ENCODE measurements at regions not wholly inside any gene's neighbourhood (a gene's known extent, or its start where the extent isn't known, plus 50 kb on each side); places are given as distances from the start of the nearest gene placed in this dataset.

- TF ChIP-seq CTCF (IDR thresholded peaks at IDR 0.05) (no peak), POLR2A (IDR thresholded peaks at IDR 0.05) (no peak)
Measured at GRCh38 chr13:61944329-61944929, 528.8 kb upstream of the PCDH20 start.
